ENCODE measurements at regions not wholly inside any gene's neighbourhood (a gene's known extent, or its start where the extent isn't known, plus 50 kb on each side); places are given as distances from the start of the nearest gene placed in this dataset.
"Not testable (repeated sequence)": the region's sequence is repeated elsewhere in the genome, so short reads cannot be mapped to it uniquely, and the experiment has no call there.

DNA sequence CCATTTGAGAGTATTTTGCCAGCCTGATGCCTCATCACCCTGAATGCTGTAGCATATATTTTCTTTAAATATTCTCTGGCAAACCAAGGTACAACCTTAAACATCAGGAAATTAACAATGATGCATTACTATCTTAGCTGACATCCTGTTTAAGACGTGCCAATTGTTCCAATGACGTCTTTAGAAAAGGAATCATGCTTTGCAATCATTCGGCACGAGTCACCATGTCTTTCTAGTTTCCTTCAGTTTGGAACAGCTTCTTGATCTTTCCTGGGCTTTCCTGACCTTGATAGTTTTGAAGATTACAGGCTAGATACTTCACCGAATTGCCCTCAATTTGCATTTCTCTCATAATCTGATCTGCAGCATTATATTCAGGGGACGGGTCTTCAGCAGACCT lies 88.2 kb upstream of the GLI2 start:
- H3K79me2 ChIP-seq (ENCODE audit: low read length), result no peaks in the 10 kb centered on the region
- H3K9ac ChIP-seq (ENCODE audit: low read length), result no peak overlapping the region
- H3K4me1 ChIP-seq (ENCODE audit: low read length), result no peaks in the 10 kb centered on the region
- no peaks in the 10 kb centered on the region for H3K9me2 ChIP-seq (replicated peaks; ENCODE audit: insufficient read depth, low read length)
- H2AFZ ChIP-seq (ENCODE audit: low read length), result no peak overlapping the region
- no peak for DNase-seq
- no peaks in the 10 kb centered on the region for H4K20me1 ChIP-seq (ENCODE audit: insufficient read depth, low read depth, low read length)
- H3K4me3 ChIP-seq (ENCODE audit: low read length), result no peak overlapping the region
- H3K27me3 ChIP-seq (ENCODE audit: low read length), result no peaks in the 10 kb centered on the region
- no peak overlapping the region for H3K4me2 ChIP-seq (ENCODE audit: low read depth, low read length, poor library complexity, severe bottlenecking)
- no peaks in the 10 kb centered on the region for H3K9me3 ChIP-seq (ENCODE audit: low read length)
- H3K36me3 ChIP-seq (ENCODE audit: insufficient read depth, low read length), result no peaks in the 10 kb centered on the region
- H3K27ac ChIP-seq (ENCODE audit: low read length), result no peak overlapping the region

DNA sequence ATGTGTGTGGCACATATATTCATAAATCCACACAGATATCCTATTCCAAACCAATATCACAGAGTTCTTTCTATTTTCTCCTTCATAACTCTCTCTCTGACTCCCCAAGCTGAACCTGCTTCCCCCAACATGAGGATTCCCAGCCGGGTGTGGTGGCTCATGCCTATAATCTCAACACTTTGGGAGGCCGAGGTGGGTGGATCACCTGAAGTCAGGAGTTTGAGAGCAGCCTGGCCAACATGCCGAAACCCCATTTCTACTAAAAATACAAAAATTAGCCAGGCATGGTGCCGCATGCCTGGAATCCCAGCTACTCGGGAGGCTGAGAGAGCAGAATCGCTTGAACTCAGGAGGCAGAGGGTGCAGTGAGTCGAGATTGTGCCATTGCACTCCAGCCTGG lies 86.3 kb upstream of the GLI2 start:
- H3K27ac ChIP-seq (ENCODE audit: low read length); DNase-seq; H3K4me2 ChIP-seq (ENCODE audit: low read depth, low read length, poor library complexity, severe bottlenecking); H3K79me2 ChIP-seq (ENCODE audit: low read length); H3K9ac ChIP-seq (ENCODE audit: low read length); H2AFZ ChIP-seq (ENCODE audit: low read length); H3K4me3 ChIP-seq (ENCODE audit: low read length); H4K20me1 ChIP-seq (ENCODE audit: insufficient read depth, low read depth, low read length); H3K9me2 ChIP-seq (replicated peaks; ENCODE audit: insufficient read depth, low read length); H3K9me3 ChIP-seq (ENCODE audit: low read length); H3K36me3 ChIP-seq (ENCODE audit: insufficient read depth, low read length); H3K27me3 ChIP-seq (ENCODE audit: low read length); H3K4me1 ChIP-seq (ENCODE audit: low read length): not testable (repeated sequence)

DNA sequence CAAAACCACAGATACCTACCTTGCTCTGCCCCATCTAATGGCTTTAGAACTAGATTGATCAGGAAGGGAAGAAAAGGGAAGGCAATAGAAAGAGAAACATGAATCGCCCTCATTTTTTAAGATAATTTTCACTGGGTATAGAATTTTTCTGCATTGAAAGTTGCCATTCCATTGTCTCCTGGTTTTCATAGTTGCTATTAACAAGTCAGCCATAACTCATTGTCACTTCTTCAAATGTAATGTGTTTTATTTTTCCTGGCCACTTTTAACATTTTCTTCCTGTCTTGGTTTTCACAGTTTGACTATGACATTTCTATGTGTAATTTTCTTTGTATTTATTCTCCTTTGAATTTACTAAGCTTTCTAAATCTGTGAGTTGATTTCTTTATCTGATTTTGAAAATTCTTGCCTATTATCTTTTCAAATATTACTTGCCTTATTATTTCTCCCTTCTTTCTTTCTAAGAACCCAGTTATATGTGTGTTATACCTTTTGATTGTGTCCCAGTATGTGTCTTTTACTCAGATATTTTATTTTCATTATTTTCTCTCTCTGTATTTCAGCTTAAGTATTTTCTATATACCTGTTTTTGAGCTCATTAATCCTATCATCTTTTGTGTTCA lies 85.5 kb upstream of the GLI2 start:
- H3K4me2 ChIP-seq (ENCODE audit: low read depth, low read length, poor library complexity, severe bottlenecking), result no peak overlapping the region
- no peak overlapping the region for H3K4me3 ChIP-seq (ENCODE audit: low read length)
- no peaks in the 10 kb centered on the region for H3K9me2 ChIP-seq (replicated peaks; ENCODE audit: insufficient read depth, low read length)
- no peak overlapping the region for H3K27ac ChIP-seq (ENCODE audit: low read length)
- no peak overlapping the region for H3K9ac ChIP-seq (ENCODE audit: low read length)
- H3K4me1 ChIP-seq (ENCODE audit: low read length), result no peaks in the 10 kb centered on the region
- no peak for DNase-seq
- no peaks in the 10 kb centered on the region for H4K20me1 ChIP-seq (ENCODE audit: insufficient read depth, low read depth, low read length)
- no peaks in the 10 kb centered on the region for H3K36me3 ChIP-seq (ENCODE audit: insufficient read depth, low read length)
- no peaks in the 10 kb centered on the region for H3K79me2 ChIP-seq (ENCODE audit: low read length)
- H3K9me3 ChIP-seq (ENCODE audit: low read length), result no peaks in the 10 kb centered on the region
- no peaks in the 10 kb centered on the region for H3K27me3 ChIP-seq (ENCODE audit: low read length)
- H2AFZ ChIP-seq (ENCODE audit: low read length), result no peak overlapping the region

DNA sequence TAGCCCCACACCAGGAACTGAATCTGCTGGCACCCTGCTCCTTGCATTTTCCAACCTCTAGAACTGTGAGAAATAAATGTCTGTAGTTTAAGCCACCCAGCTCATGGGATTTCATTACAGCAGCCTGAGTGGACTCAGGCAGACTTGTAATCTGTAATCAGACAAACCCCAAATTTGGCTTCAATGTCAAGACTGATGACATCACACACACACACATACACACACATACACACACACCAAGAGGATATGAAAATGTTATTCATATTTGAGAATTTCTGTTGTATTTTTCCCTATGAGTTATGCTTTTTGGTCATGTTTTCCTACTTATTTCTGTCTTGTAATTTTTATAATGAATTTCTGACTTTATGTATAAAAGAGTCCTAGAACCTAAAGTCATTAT lies 83.8 kb upstream of the GLI2 start:
- Histone ChIP-seq H3K27ac (ENCODE audit: low read length) (no peak overlapping the region), H3K27me3 (ENCODE audit: low read length) (no peaks in the 10 kb centered on the region), H3K4me1 (ENCODE audit: low read length) (no peaks in the 10 kb centered on the region), H3K4me3 (ENCODE audit: low read length) (no peak overlapping the region), H3K79me2 (ENCODE audit: low read length) (no peaks in the 10 kb centered on the region), H3K9me2 (replicated peaks; ENCODE audit: insufficient read depth, low read length) (no peaks in the 10 kb centered on the region), H4K20me1 (ENCODE audit: insufficient read depth, low read depth, low read length) (no peaks in the 10 kb centered on the region), H3K9ac (ENCODE audit: low read length) (no peak overlapping the region), H3K36me3 (ENCODE audit: insufficient read depth, low read length) (no peaks in the 10 kb centered on the region), H2AFZ (ENCODE audit: low read length) (no peak overlapping the region), H3K4me2 (ENCODE audit: low read depth, low read length, poor library complexity, severe bottlenecking) (no peak overlapping the region), H3K9me3 (ENCODE audit: low read length) (no peaks in the 10 kb centered on the region)
- no peak for DNase-seq

DNA sequence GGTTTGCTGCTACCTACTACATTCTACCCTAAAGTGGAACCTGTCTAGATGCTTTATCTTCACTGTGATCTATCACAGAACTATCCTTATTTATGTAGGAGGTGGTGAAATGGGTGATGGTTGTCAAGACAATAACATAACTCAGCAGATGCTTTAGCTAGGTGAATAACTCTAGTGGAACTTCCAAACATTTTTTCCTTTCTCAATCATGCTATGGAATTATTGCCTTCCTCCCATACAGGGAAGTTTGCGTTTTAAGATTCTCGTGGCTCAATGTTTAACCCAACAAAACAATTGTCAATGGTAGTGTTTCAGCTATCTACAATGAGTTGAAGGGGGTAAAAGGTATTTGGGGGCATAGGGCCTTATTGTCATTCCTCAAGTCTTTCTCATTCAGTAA lies 82.6 kb upstream of the GLI2 start:
- Histone ChIP-seq H3K4me2 (ENCODE audit: low read depth, low read length, poor library complexity, severe bottlenecking) (no peak overlapping the region), H3K4me3 (ENCODE audit: low read length) (no peak overlapping the region), H3K9me2 (replicated peaks; ENCODE audit: insufficient read depth, low read length) (no peaks in the 10 kb centered on the region), H3K27ac (ENCODE audit: low read length) (no peak overlapping the region), H3K9me3 (ENCODE audit: low read length) (no peaks in the 10 kb centered on the region), H3K4me1 (ENCODE audit: low read length) (no peaks in the 10 kb centered on the region), H2AFZ (ENCODE audit: low read length) (no peak overlapping the region), H4K20me1 (ENCODE audit: insufficient read depth, low read depth, low read length) (no peaks in the 10 kb centered on the region), H3K9ac (ENCODE audit: low read length) (no peak overlapping the region), H3K36me3 (ENCODE audit: insufficient read depth, low read length) (no peaks in the 10 kb centered on the region), H3K27me3 (ENCODE audit: low read length) (no peaks in the 10 kb centered on the region), H3K79me2 (ENCODE audit: low read length) (no peaks in the 10 kb centered on the region)
- no peak for DNase-seq

DNA sequence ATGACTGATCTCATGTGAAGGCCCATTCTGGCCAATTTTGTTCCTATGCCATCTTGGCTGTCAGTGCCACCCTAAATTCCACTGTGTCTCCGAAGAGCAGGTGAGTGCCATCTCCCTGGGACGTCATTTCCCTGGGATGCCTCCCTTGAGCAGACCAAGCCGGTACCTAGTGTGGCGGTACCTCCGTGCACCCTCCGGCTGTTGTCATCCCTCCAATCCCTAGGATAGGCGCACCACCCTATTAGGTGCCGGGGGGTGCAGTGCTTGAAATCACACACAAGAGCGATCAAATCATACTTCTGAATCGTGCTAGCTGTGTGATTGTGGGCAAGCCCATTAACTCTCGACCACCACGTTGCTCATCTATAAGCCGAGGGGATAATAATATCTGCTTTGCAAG lies 81.8 kb upstream of the GLI2 start:
- H3K9ac ChIP-seq (ENCODE audit: low read length), result no peak overlapping the region
- no peak overlapping the region for H3K27ac ChIP-seq (ENCODE audit: low read length)
- no peak overlapping the region for H2AFZ ChIP-seq (ENCODE audit: low read length)
- H3K4me1 ChIP-seq (ENCODE audit: low read length), result no peaks in the 10 kb centered on the region
- H3K79me2 ChIP-seq (ENCODE audit: low read length), result no peaks in the 10 kb centered on the region
- no peaks in the 10 kb centered on the region for H4K20me1 ChIP-seq (ENCODE audit: insufficient read depth, low read depth, low read length)
- no peaks in the 10 kb centered on the region for H3K9me3 ChIP-seq (ENCODE audit: low read length)
- H3K4me3 ChIP-seq (ENCODE audit: low read length), result no peak overlapping the region
- no peak for DNase-seq
- no peak overlapping the region for H3K4me2 ChIP-seq (ENCODE audit: low read depth, low read length, poor library complexity, severe bottlenecking)
- no peaks in the 10 kb centered on the region for H3K9me2 ChIP-seq (replicated peaks; ENCODE audit: insufficient read depth, low read length)
- no peaks in the 10 kb centered on the region for H3K36me3 ChIP-seq (ENCODE audit: insufficient read depth, low read length)
- no peaks in the 10 kb centered on the region for H3K27me3 ChIP-seq (ENCODE audit: low read length)

DNA sequence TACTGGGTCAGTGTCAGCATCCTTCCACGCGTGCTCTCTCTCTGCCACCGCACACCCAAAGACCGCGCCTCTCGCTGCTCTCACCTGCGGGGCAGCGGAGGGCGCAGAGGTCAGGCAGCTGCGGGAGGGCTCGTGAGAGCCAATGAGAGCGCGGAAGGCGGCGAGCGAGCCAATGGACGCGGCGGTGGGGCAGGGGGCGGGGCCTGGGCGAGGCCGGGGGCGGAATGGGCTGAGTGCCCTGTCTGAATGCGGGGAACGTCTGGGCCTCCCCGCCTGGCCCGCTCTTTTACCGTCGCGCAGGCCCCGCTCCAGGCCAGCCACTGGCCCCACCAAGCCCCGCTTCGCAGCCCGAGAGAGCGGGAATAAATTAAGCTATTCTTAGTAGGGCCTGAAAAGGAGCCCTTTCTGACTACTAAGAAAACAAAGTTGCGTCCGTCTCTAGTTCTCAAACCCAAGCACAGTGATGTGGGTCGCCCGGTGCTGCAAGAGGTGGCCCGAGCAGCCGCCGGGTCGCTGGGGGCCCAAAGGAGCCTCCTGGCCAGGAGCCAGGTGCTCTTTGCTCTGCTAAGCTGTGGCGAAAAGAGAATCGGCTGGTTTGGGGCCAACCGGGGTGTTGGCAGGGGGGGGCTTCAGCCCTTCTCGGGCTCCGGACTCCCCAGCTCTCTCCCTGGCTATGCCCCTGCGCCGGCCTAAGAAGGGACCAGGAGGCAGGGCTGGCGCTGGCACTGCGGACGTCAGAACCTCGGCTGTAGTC lies 81.1 kb upstream of the GLI2 start:
- no peak overlapping the region for H3K4me3 ChIP-seq (ENCODE audit: low read length)
- H2AFZ ChIP-seq (ENCODE audit: low read length), result no peak overlapping the region
- no peaks in the 10 kb centered on the region for H3K4me1 ChIP-seq (ENCODE audit: low read length)
- H3K4me2 ChIP-seq (ENCODE audit: low read depth, low read length, poor library complexity, severe bottlenecking), result no peak overlapping the region
- H3K36me3 ChIP-seq (ENCODE audit: insufficient read depth, low read length), result no peaks in the 10 kb centered on the region
- H4K20me1 ChIP-seq (ENCODE audit: insufficient read depth, low read depth, low read length), result no peaks in the 10 kb centered on the region
- H3K9me3 ChIP-seq (ENCODE audit: low read length), result no peaks in the 10 kb centered on the region
- no peak overlapping the region for H3K9ac ChIP-seq (ENCODE audit: low read length)
- H3K27ac ChIP-seq (ENCODE audit: low read length), result no peak overlapping the region
- no peak for DNase-seq
- no peaks in the 10 kb centered on the region for H3K79me2 ChIP-seq (ENCODE audit: low read length)
- H3K27me3 ChIP-seq (ENCODE audit: low read length), result no peaks in the 10 kb centered on the region
- no peaks in the 10 kb centered on the region for H3K9me2 ChIP-seq (replicated peaks; ENCODE audit: insufficient read depth, low read length)

DNA sequence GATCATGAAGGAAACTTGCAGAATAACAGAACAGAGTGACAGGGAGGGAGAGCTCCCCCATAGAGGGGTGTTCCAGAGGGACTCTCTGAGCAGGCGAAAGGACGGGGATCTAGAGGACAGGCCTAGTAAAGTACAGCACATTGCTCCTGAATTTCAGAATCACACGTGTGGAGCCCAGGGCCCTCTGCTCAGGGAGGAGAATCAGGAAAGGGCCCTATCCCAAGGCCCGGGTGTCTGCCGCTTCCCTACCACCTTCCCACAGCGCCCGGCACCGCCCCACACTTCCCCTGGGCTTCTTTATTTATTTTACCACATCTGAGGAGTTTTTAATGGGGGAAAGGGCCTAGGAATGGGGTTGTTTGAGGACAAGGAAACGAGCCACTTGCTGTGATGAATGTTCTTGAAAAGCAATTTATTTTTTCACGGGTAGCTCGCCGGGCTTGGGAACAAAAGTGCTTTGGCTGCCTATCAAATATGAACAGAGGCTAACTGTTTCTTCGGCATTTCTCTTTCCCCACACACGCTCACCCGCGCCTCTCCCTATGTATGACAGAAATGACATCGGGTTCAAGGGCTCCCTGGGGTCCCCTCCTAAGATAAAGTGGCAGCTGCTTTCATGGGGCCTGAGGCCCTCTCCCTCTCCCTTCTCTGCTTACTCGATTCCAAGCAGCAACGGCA lies 79.3 kb upstream of the GLI2 start:
- no peaks in the 10 kb centered on the region for H3K27me3 ChIP-seq (ENCODE audit: low read length)
- H3K4me2 ChIP-seq (ENCODE audit: low read depth, low read length, poor library complexity, severe bottlenecking), result no peak overlapping the region
- H3K4me3 ChIP-seq (ENCODE audit: low read length), result no peak overlapping the region
- no peaks in the 10 kb centered on the region for H3K9me2 ChIP-seq (replicated peaks; ENCODE audit: insufficient read depth, low read length)
- DNase-seq, result no peak
- no peaks in the 10 kb centered on the region for H3K79me2 ChIP-seq (ENCODE audit: low read length)
- no peak overlapping the region for H3K27ac ChIP-seq (ENCODE audit: low read length)
- no peaks in the 10 kb centered on the region for H3K4me1 ChIP-seq (ENCODE audit: low read length)
- no peaks in the 10 kb centered on the region for H3K36me3 ChIP-seq (ENCODE audit: insufficient read depth, low read length)
- no peak overlapping the region for H2AFZ ChIP-seq (ENCODE audit: low read length)
- H3K9me3 ChIP-seq (ENCODE audit: low read length), result no peaks in the 10 kb centered on the region
- H4K20me1 ChIP-seq (ENCODE audit: insufficient read depth, low read depth, low read length), result no peaks in the 10 kb centered on the region
- no peak overlapping the region for H3K9ac ChIP-seq (ENCODE audit: low read length)

Measured in Karpas-422 (cell line).